ENCODE measurements at regions not wholly inside any gene's neighbourhood (a gene's known extent, or its start where the extent isn't known, plus 50 kb on each side); places are given as distances from the start of the nearest gene placed in this dataset.

GRCh38 chr5:135246923-135247795 is 151.9 kb downstream of the MACROH2A1 start:
- DNase-seq = no peak

- DNase-seq = no peak
These were observed 152.5 kb downstream of the MACROH2A1 start for GRCh38 chr5:135246605-135246922.

GRCh38 chr5:135245521-135246499 is 153.2 kb downstream of the MACROH2A1 start:
- no peak for DNase-seq

- no peak for DNase-seq
These were observed 154.4 kb downstream of the MACROH2A1 start for GRCh38 chr5:135244620-135245021.

GRCh38 chr5:135243556-135244285 is 155.3 kb downstream of the MACROH2A1 start:
- no peak for DNase-seq

- DNase-seq = no peak
These were observed 156.0 kb downstream of the MACROH2A1 start for GRCh38 chr5:135242866-135243555.

- no peak for DNase-seq
These were observed 156.8 kb downstream of the MACROH2A1 start for GRCh38 chr5:135242021-135242865.

- DNase-seq = no peak
These were observed 157.5 kb downstream of the MACROH2A1 start for GRCh38 chr5:135241536-135241935.

GRCh38 chr5:135240781-135241360 is 158.2 kb downstream of the MACROH2A1 start:
- no peak for DNase-seq

- no peak for DNase-seq
These were observed 158.8 kb downstream of the MACROH2A1 start for GRCh38 chr5:135240283-135240633.

GRCh38 chr5:135239453-135240282 is 159.4 kb downstream of the MACROH2A1 start:
- no peak for DNase-seq

- no peak for DNase-seq
These were observed 160.2 kb downstream of the MACROH2A1 start for GRCh38 chr5:135238622-135239452.

GRCh38 chr5:135237748-135238103 is 161.3 kb downstream of the MACROH2A1 start:
- no peak for DNase-seq

GRCh38 chr5:135236908-135237747 is 161.9 kb downstream of the MACROH2A1 start:
- no peak for DNase-seq

GRCh38 chr5:135236228-135236907 is 162.7 kb downstream of the MACROH2A1 start:
- no peak for DNase-seq

- DNase-seq = no peak
These were observed 163.3 kb downstream of the MACROH2A1 start for GRCh38 chr5:135235551-135236227.

All from NCI-H1105 (cell line).